ENCODE measurements at regions not wholly inside any gene's neighbourhood (a gene's known extent, or its start where the extent isn't known, plus 50 kb on each side); places are given as distances from the start of the nearest gene placed in this dataset.

GRCh38 chr9:31719262-31719661 lies 665.2 kb upstream of the ACO1 start:
- Histone ChIP-seq H3K27me3 (replicated peaks in 1 of 4; ENCODE audit: control insufficient read depth in 3 of 4, extremely low read depth in 1 of 4, insufficient read depth in 3 of 4, low read length in 3 of 4) (no peaks in the 10 kb centered on the region), H4K91ac (replicated peaks; ENCODE audit: insufficient read length, low read length) (no peak overlapping the region), H2BK20ac (ENCODE audit: low read length) (no peak overlapping the region), H4K20me1 (replicated peaks in 1 of 2; ENCODE audit: control insufficient read depth in 1 of 2, insufficient read depth in 2 of 2, low read length in 2 of 2) (no peaks in the 10 kb centered on the region), H2BK5ac (ENCODE audit: low read depth, low read length) (no peak overlapping the region), H2BK15ac (ENCODE audit: low read length) (no peak overlapping the region), H3K9ac (replicated peaks in 1 of 4; ENCODE audit: extremely low read depth in 1 of 4, low read depth in 3 of 4, low read length in 3 of 4) (no peak overlapping the region), H4K5ac (ENCODE audit: insufficient read length, low read depth, low read length) (no peak overlapping the region), H3K18ac (ENCODE audit: extremely low read depth, low read length) (no peak overlapping the region), H3K79me2 (ENCODE audit: control insufficient read depth in 1 of 2, insufficient read depth in 2 of 2, low read length in 2 of 2) (no peaks in the 10 kb centered on the region), H2BK120ac (replicated peaks; ENCODE audit: low read depth, low read length) (no peak overlapping the region), H3K4me2 (ENCODE audit: insufficient read depth in 1 of 2, low read depth in 2 of 2, low read length in 2 of 2) (no peak overlapping the region), H3K23me2 (ENCODE audit: low read depth, low read length) (no peaks in the 10 kb centered on the region), H3K23ac (ENCODE audit: insufficient read length) (no peak overlapping the region), H3K56ac (replicated peaks; ENCODE audit: insufficient read length, low read depth, low read length) (no peak overlapping the region), H2AFZ (ENCODE audit: low read length) (no peak overlapping the region), H3K36me3 (ENCODE audit: control insufficient read depth in 2 of 4, insufficient read depth in 4 of 4, low read length in 3 of 4) (no peaks in the 10 kb centered on the region), H2BK12ac (ENCODE audit: low read depth, low read length) (no peak overlapping the region), H4K8ac (ENCODE audit: extremely low read depth, insufficient read depth, low read length) (no peak overlapping the region), H3K79me1 (ENCODE audit: low read depth, low read length) (no peaks in the 10 kb centered on the region), H3K9me3 (ENCODE audit: insufficient read depth in 2 of 2, low read depth in 1 of 2, low read length in 1 of 2) (no peaks in the 10 kb centered on the region), H3K4me3 (ENCODE audit: extremely low read depth in 1 of 4, insufficient read depth in 2 of 4, low read depth in 3 of 4, low read length in 4 of 4) (no peak overlapping the region), H3K4me1 (replicated peaks in 1 of 4; ENCODE audit: control insufficient read depth in 3 of 4, insufficient read depth in 4 of 4, low read length in 3 of 4) (no peaks in the 10 kb centered on the region), H3K14ac (ENCODE audit: insufficient read length) (no peak overlapping the region), H3K27ac (ENCODE audit: low read depth, low read length) (no peak overlapping the region), H3K4ac (replicated peaks; ENCODE audit: insufficient read length, low read depth, low read length) (no peak overlapping the region), H2AK5ac (ENCODE audit: low read depth, low read length) (no peak overlapping the region)
- CTCF ChIA-PET (ENCODE audit: partially characterized antibody) = no interaction called here
- no peak for DNase-seq (ENCODE audit: low read depth in 1 of 2, low spot score in 2 of 2)
- POLR2A ChIA-PET (ENCODE audit: partially characterized antibody) = no interaction called here
- FAIRE-seq = no peak
- TF ChIP-seq KDM1A (IDR thresholded peaks at IDR 0.05; ENCODE audit: borderline replicate concordance, low read length) (no peak), CBX5 (IDR thresholded peaks at IDR 0.05; ENCODE audit: low read depth, low read length) (no peak), SP2 (IDR thresholded peaks at IDR 0.05; ENCODE audit: low read length) (no peak), SIX5 (IDR thresholded peaks at IDR 0.05; ENCODE audit: low read depth, low read length) (no peak), RBBP5 (IDR thresholded peaks at IDR 0.05; ENCODE audit: borderline replicate concordance, low read depth, low read length) (no peak), FOSL1 (IDR thresholded peaks at IDR 0.05; ENCODE audit: insufficient read depth, low read depth, low read length) (no peak), JUN (IDR thresholded peaks at IDR 0.05; ENCODE audit: low read depth, low read length) (no peak), RFX5 (IDR thresholded peaks at IDR 0.05; ENCODE audit: borderline replicate concordance, low read depth, low read length) (no peak), POLR2AphosphoS5 (IDR thresholded peaks at IDR 0.05; ENCODE audit: low read depth, low read length) (no peak), GTF2F1 (IDR thresholded peaks at IDR 0.05; ENCODE audit: borderline replicate concordance, low read depth, low read length) (no peak), CEBPB (IDR thresholded peaks at IDR 0.05; ENCODE audit: low read depth, low read length) (no peak), BACH1 (IDR thresholded peaks at IDR 0.05; ENCODE audit: low read length) (no peak)
- 91% methylated on average over 4 of the region's 4 CpGs; no CpG with 5 or more reads in 1 of the 2 experiments for WGBS, 2 experiments (ENCODE audit: extremely low coverage in 1 of 2, insufficient coverage in 1 of 2, insufficient read length in 1 of 2, insufficient replicate concordance in 2 of 2, low coverage in 1 of 2, low lambda C conversion rate in 2 of 2, missing lambda C conversion rate in 1 of 2)
